Kidney (tissue), 13 donors: ENCODE measurements at regions not wholly inside any gene's neighbourhood (a gene's known extent, or its start where the extent isn't known, plus 50 kb on each side); places are given as distances from the start of the nearest gene placed in this dataset.

ENCODE experiments used
- DNase-seq, 5 donors: peaks; one replicate each; pipeline ENCODE4 v3.0.0-alpha.2; 2013 to 2020
- FAIRE-seq: peaks from 2 replicates; lab custom pipeline; 2012; peaks lifted over from hg19 to GRCh38; lab: Jason Lieb, UNC
- H3K27ac ChIP-seq, 2 donors: one replicate each; pipeline ENCODE4 v1.7.0; 2013; ENCODE audit warnings: low read depth in 2 of 2, low read length in 2 of 2, inconsistent platforms in 1 of 2
- H3K27me3 ChIP-seq: one replicate; pipeline ENCODE4 v1.7.1; 2013; ENCODE audit warnings: low read length, inconsistent platforms; ENCODE audit not compliant: control insufficient read depth, insufficient read depth
- H3K36me3 ChIP-seq, 3 donors: one replicate each; pipeline versions ENCODE4 v1.7.0 to v1.7.1; 2013; ENCODE audit warnings: low read length in 3 of 3, control low read depth in 1 of 3, inconsistent platforms in 1 of 3; ENCODE audit not compliant: insufficient read depth in 3 of 3, control insufficient read depth in 2 of 3
- H3K4me1 ChIP-seq, 3 donors: one replicate each; pipeline versions ENCODE4 v1.7.0 to v1.7.1; 2013; ENCODE audit warnings: low read length in 3 of 3, inconsistent platforms in 1 of 3, low read depth in 1 of 3; ENCODE audit not compliant: control insufficient read depth in 2 of 3, insufficient read depth in 2 of 3
- H3K4me3 ChIP-seq, 3 donors: one replicate each; pipeline versions ENCODE4 v1.7.0 to v1.8.1; 2013; ENCODE audit warnings: low read length in 3 of 3, control low read depth in 1 of 3, inconsistent platforms in 1 of 3
- H3K9ac ChIP-seq, 3 donors: one replicate each; pipeline versions ENCODE4 v1.7.0 to v1.7.1; 2013; ENCODE audit warnings: low read length in 3 of 3, control low read depth in 1 of 3, inconsistent platforms in 1 of 3
- H3K9me3 ChIP-seq, 3 donors: one replicate each; pipeline versions ENCODE4 v1.7.0 to v1.7.1; 2013; ENCODE audit warnings: low read length in 3 of 3, control low read depth in 1 of 3, inconsistent platforms in 1 of 3; ENCODE audit not compliant: control insufficient read depth in 2 of 3, insufficient read depth in 1 of 3
- intact Hi-C: fragments of 100-400 bp; cut with DNase I; formaldehyde crosslinking; loops from one replicate; pipeline ENCODE4 v1.11.1; 2022
- TF ChIP-seq, protein P1 (sequence below): IDR thresholded peaks from 3 replicates; pipeline ENCODE4 v1.5.1; 2012; ENCODE audit warnings: mild to moderate bottlenecking, moderate library complexity, borderline replicate concordance; ENCODE audit not compliant: insufficient read depth; ENCODE audit errors: extremely low read depth
- donor health status: control.
- donor health status: control.
- donor health status: control.
- donor health status: control.
- donor health status: control.
- donor health status: DM: yes; HTN: yes; CAD: no.
- donor health status: Normal renal cell carcinoma (clear cell type).

DNA sequence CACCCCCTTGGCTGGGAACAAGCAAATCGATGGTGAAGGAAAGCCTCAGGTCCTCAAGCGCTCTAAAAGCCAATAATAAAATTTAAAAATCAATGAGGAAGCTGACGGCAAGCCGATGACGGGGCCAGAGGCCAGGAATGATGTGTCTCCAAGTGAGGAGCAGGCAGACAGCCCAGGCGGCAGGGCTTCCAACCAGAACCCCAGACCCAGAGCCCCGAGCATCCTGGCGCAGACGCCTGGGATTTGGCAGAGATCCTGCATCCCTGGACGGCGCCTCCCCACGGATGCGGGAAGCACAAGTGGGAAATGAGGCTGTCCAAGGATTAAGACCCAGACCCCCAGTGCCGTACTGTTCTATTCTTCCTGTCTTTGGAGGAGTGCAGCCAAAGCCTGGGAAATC lies 123.0 kb upstream of the PROK2 start:
- DNase-seq (peak in 1 of 5 donors; percentile 68), FAIRE-seq (no peak)
- no peaks in the 10 kb centered on the region for H3K9me3 ChIP-seq
- H3K4me3 ChIP-seq, result no peak overlapping the region
- intact Hi-C loops, result no loop called here
- no peaks in the 10 kb centered on the region for H3K27me3 ChIP-seq
- no peaks in the 10 kb centered on the region for H3K36me3 ChIP-seq
- H3K9ac ChIP-seq, result no peak overlapping the region
- H3K4me1 ChIP-seq, result no peaks in the 10 kb centered on the region
- H3K27ac ChIP-seq, result no peak overlapping the region
- TF ChIP-seq, protein P1, sequence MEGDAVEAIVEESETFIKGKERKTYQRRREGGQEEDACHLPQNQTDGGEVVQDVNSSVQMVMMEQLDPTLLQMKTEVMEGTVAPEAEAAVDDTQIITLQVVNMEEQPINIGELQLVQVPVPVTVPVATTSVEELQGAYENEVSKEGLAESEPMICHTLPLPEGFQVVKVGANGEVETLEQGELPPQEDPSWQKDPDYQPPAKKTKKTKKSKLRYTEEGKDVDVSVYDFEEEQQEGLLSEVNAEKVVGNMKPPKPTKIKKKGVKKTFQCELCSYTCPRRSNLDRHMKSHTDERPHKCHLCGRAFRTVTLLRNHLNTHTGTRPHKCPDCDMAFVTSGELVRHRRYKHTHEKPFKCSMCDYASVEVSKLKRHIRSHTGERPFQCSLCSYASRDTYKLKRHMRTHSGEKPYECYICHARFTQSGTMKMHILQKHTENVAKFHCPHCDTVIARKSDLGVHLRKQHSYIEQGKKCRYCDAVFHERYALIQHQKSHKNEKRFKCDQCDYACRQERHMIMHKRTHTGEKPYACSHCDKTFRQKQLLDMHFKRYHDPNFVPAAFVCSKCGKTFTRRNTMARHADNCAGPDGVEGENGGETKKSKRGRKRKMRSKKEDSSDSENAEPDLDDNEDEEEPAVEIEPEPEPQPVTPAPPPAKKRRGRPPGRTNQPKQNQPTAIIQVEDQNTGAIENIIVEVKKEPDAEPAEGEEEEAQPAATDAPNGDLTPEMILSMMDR, result no peak

DNA sequence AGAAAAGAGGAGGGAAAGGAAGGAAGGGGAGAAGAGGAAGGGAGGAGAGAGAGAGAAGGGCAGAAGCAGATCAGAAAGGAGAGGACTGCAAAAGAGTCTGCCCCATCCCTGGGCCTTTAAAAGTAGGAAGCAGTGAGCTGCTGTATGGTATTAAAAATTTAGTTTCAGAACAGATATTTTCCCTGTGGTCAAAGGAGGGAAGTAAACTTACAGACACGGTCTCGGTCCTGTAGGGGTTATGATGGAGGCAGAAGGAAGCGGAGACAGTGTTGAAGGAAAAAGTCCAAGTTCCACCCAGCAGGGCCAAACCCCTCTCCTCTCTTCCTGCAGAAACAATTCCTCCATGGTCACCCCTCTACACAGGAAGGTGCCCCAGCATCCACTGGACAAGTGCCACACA lies 122.0 kb upstream of the PROK2 start:
- H3K27ac ChIP-seq, result no peak overlapping the region
- intact Hi-C loops, result no loop called here
- FAIRE-seq (no peak), DNase-seq (no peak)
- no peaks in the 10 kb centered on the region for H3K9me3 ChIP-seq
- peaks cover 0 to 2% (median 0%) of the 10 kb centered on the region in 3 donors for H3K4me1 ChIP-seq
- no peak overlapping the region for H3K9ac ChIP-seq
- TF ChIP-seq, protein P1, result no peak
- H3K27me3 ChIP-seq, result no peaks in the 10 kb centered on the region
- H3K4me3 ChIP-seq, result no peak overlapping the region
- H3K36me3 ChIP-seq, result no peaks in the 10 kb centered on the region

DNA sequence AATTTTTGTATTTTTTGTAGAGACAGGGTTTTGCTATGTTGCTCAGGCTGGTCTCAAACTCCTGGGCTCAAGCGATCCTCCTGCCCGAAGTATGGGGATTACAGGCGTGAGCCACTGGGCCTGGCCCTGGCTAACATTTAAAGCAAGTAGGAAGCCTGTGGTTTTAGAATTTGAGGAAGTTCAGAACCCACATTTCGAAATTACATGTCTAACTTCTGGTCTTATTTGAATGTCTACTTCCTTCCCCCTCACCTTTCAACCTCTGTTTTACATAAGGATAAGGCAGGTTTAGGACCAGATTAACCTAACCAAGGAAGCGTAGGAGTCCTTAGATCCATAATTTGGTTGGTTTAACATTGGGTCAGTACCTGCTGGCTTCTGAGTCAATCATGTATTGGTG lies 120.5 kb upstream of the PROK2 start:
- FAIRE-seq, result no peak
- TF ChIP-seq, protein P1, result no peak
- intact Hi-C loops, result no loop called here

DNA sequence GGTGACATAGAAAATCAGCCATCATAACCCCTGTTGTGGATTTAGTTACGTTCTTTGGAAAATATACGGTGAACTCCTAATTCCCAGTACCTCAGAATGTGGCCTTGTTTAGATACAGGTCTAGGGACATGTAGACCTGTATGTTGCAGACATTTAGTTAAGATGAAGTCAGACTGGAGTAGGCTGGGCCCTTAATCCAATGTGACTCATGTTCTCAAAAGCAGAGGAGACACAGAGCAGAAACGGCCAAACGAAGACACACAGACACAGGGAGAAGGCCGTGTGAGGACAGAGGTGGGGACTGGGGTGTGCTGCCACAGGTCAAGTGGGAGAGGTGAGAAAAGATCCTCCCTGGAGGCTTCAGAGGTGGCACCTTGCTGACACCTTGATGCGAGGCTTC lies 119.0 kb upstream of the PROK2 start:
- no peak for FAIRE-seq
- intact Hi-C loops, result no loop called here
- TF ChIP-seq, protein P1, result no peak

More for the DNA sequence above, 120.5 kb upstream of the PROK2 start:
- H3K4me3 ChIP-seq, result no peak overlapping the region
- no peak overlapping the region for H3K9ac ChIP-seq
- H3K4me1 ChIP-seq, result peaks cover 0 to 2% (median 0%) of the 10 kb centered on the region in 3 donors
- no peaks in the 10 kb centered on the region for H3K9me3 ChIP-seq
- H3K36me3 ChIP-seq, result no peaks in the 10 kb centered on the region
- no peak for DNase-seq
- H3K27ac ChIP-seq, result no peak overlapping the region
- no peaks in the 10 kb centered on the region for H3K27me3 ChIP-seq

More for the DNA sequence above, 119.0 kb upstream of the PROK2 start:
- no peaks in the 10 kb centered on the region for H3K27me3 ChIP-seq
- no peaks in the 10 kb centered on the region for H3K9me3 ChIP-seq
- H3K9ac ChIP-seq, result no peak overlapping the region
- no peaks in the 10 kb centered on the region for H3K36me3 ChIP-seq
- DNase-seq, result no peak
- no peak overlapping the region for H3K27ac ChIP-seq
- H3K4me1 ChIP-seq, result peaks cover 0 to 2% (median 0%) of the 10 kb centered on the region in 3 donors
- no peak overlapping the region for H3K4me3 ChIP-seq
